OCI-LY7 (cell line): ENCODE measurements at regions not wholly inside any gene's neighbourhood (a gene's known extent, or its start where the extent isn't known, plus 50 kb on each side); places are given as distances from the start of the nearest gene placed in this dataset.

Source experiments
- BruUV-seq: library from RNA; stranded (reverse); fragments of 400-500 nt; replicated peaks from 2 replicates; lab custom pipeline; 2021; lab: Mats Ljungman, UMichigan
- CTCF ChIA-PET: fragments of 300-600 bp; sonication (Branson Sonifier 250); formaldehyde crosslinking; loops from one replicate; lab custom pipeline; 2022; ENCODE audit warnings: antibody characterized with exemption; ENCODE audit not compliant: unreplicated experiment; lab: Charles Lee
- POLR2A ChIA-PET: fragments of 300-600 bp; sonication (Branson Sonifier 250); formaldehyde crosslinking; loops from one replicate; lab custom pipeline; 2022; ENCODE audit warnings: antibody characterized with exemption; lab: Charles Lee
- DNase-seq: peaks from one replicate; pipeline ENCODE4 v3.0.0-alpha.2; 2015; ENCODE audit warnings: low spot score
- H2AFZ ChIP-seq: fragments of 200-600 bp; sonication (generic), shearing (Covaris generic); 2 replicates; pipeline ENCODE4 v1.6.1; 2014; ENCODE audit warnings: mild to moderate bottlenecking, antibody characterized with exemption, low read length, moderate library complexity
- H3K27ac ChIP-seq: fragments of 200-600 bp; sonication (generic); 2 replicates; pipeline ENCODE4 v1.5.1; 2014; ENCODE audit warnings: mixed run types, low read depth, mild to moderate bottlenecking, moderate library complexity, low read length, inconsistent platforms; ENCODE audit not compliant: poor library complexity, severe bottlenecking
- H3K36me3 ChIP-seq: fragments of 200-600 bp; sonication (generic); 2 replicates; pipeline ENCODE4 v1.6.1; 2014; ENCODE audit warnings: mild to moderate bottlenecking, antibody characterized with exemption, low read length, moderate library complexity, mixed read lengths; ENCODE audit not compliant: insufficient read depth
- H3K4me1 ChIP-seq: fragments of 200-600 bp; sonication (generic); 2 replicates; pipeline ENCODE4 v1.5.1; 2014; ENCODE audit warnings: mild to moderate bottlenecking, low read length; ENCODE audit not compliant: insufficient read depth, poor library complexity, severe bottlenecking
- H3K4me2 ChIP-seq: fragments of 200-600 bp; sonication (generic); 2 replicates; pipeline ENCODE4 v1.6.1; 2014; ENCODE audit warnings: mild to moderate bottlenecking, low read length
- H3K4me3 ChIP-seq: fragments of 200-600 bp; sonication (generic); 2 replicates; pipeline ENCODE4 v1.5.1; 2014; ENCODE audit warnings: mild to moderate bottlenecking, low read depth, low read length; ENCODE audit not compliant: poor library complexity, severe bottlenecking
- H3K79me2 ChIP-seq: fragments of 200-600 bp; sonication (generic); 2 replicates; pipeline ENCODE4 v1.6.1; 2016; ENCODE audit warnings: low read depth, mild to moderate bottlenecking, low read length, moderate library complexity, mixed read lengths; ENCODE audit not compliant: insufficient read depth
- H3K9me2 ChIP-seq: fragments of 200-600 bp; sonication (generic); 2 replicates; pipeline ENCODE4 v1.6.1; 2016; ENCODE audit warnings: mild to moderate bottlenecking, low read length, mixed read lengths; ENCODE audit not compliant: insufficient read depth
- H3K9me3 ChIP-seq: fragments of 200-600 bp; sonication (generic); 2 replicates; pipeline ENCODE4 v1.6.1; 2014; ENCODE audit warnings: mild to moderate bottlenecking, mixed run types, low read length, mixed read lengths
- H4K20me1 ChIP-seq: fragments of 200-600 bp; sonication (generic); 2 replicates; pipeline ENCODE4 v1.6.1; 2014; ENCODE audit warnings: mild to moderate bottlenecking, antibody characterized with exemption, low read length, moderate library complexity, mixed read lengths; ENCODE audit not compliant: insufficient read depth
- CTCF ChIP-seq: fragments of 200-600 bp; sonication (generic); conservative IDR thresholded peaks from 2 replicates; pipeline ENCODE4 v1.5.1; 2014; ENCODE audit warnings: mild to moderate bottlenecking, antibody characterized with exemption, low read length, moderate library complexity, mixed read lengths
- EZH2phosphoT487 ChIP-seq: fragments of 200-600 bp; sonication (generic); IDR thresholded peaks from 2 replicates; pipeline ENCODE4 v1.6.1; 2018; ENCODE audit warnings: low read depth, borderline replicate concordance, mild to moderate bottlenecking, mixed run types, antibody characterized with exemption, low read length, moderate library complexity, mixed read lengths
- intact Hi-C: fragments of 100-400 bp; cut with micrococcal nuclease; formaldehyde crosslinking; loops from one replicate; pipeline ENCODE4 v1.10.0; 2022; ENCODE audit not compliant: unreplicated experiment

DNA sequence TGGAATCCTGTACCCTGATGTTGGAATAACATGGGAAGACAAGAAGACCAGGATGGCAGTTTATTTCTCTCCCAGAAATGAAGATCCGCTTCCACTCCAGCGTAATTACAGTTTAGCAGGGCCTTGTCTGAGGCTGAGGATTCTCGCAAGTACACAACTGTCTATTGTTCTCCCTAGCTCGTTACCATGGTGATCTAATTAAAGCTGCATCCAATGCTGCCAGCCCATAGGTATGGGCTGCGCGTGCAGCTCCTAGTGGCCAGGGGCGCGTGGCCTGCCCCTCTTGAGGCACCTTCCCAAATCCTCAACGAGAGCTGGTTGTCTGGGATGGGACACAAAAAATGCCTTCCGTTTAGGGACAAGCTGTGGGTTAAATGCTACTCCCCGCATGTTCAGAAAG, 344.9 kb downstream of the CYRIA start:
- no TSS peak for BruUV-seq
- Histone ChIP-seq H3K27ac (no peak overlapping the region), H4K20me1 (no peaks in the 10 kb centered on the region), H3K9me2 (no peaks in the 10 kb centered on the region), H3K4me3 (no peak overlapping the region), H3K9me3 (no peaks in the 10 kb centered on the region), H3K4me2 (no peak overlapping the region), H3K79me2 (no peaks in the 10 kb centered on the region), H3K36me3 (no peaks in the 10 kb centered on the region), H3K4me1 (no peaks in the 10 kb centered on the region), H2AFZ (no peak overlapping the region)
- POLR2A ChIA-PET: interaction anchor here (0.7 kb wide), 1 partner anchor 47 kb away, joined by 3 read pairs; no protein-coding TSS in a partner anchor
- TF ChIP-seq EZH2phosphoT487: no peak
- intact Hi-C loops: no loop called here
- CTCF ChIA-PET: no interaction called here
- DNase-seq: no peak

DNA sequence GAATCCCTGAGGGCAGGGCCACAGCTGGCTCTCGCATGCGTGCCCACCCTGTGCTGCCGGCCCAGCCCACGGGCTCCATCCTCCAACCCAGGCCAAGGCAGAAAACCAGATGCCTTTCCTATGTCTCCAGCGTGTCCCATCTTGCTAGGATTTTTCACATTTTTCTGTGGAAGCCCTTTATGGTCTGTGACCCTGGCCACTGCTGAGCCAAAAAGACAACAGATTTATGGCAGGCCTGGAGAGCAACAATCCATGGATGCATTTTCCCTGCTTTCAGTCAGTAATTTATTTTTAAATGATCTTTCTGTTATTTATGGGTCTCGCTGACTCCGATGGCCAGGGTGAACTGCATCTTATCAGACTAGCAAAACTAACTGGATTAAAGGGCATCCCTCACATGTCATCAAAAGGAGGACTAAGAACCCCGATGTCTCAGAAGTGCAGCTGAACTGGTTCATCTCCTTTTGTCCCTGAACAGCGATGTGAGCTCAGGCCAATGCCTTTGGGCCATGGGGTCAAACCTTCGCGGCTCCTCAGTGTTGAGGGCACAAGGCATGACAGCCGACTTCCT, 346.0 kb downstream of the CYRIA start:
- CTCF ChIA-PET: no interaction called here
- intact Hi-C loops: no loop called here
- POLR2A ChIA-PET: no interaction called here

GRCh38 chr2:16318474-16319195, 347.0 kb downstream of the CYRIA start:
- Histone ChIP-seq H3K4me2 (no peak overlapping the region), H3K9me3 (no peaks in the 10 kb centered on the region), H2AFZ (no peak overlapping the region), H3K79me2 (no peaks in the 10 kb centered on the region), H3K4me3 (no peak overlapping the region), H3K27ac (no peak overlapping the region), H3K36me3 (no peaks in the 10 kb centered on the region), H3K4me1 (no peaks in the 10 kb centered on the region), H3K9me2 (no peaks in the 10 kb centered on the region), H4K20me1 (no peaks in the 10 kb centered on the region)
- CTCF ChIA-PET: no interaction called here
- intact Hi-C loops: no loop called here
- BruUV-seq: no TSS peak
- POLR2A ChIA-PET: no interaction called here
- no peak for TF ChIP-seq CTCF
- TF ChIP-seq EZH2phosphoT487: no peak
- DNase-seq: no peak

More for the DNA sequence above, 346.0 kb downstream of the CYRIA start:
- Histone ChIP-seq H2AFZ (no peak overlapping the region), H3K27ac (no peak overlapping the region), H3K4me1 (no peaks in the 10 kb centered on the region), H3K4me2 (no peak overlapping the region), H3K79me2 (no peaks in the 10 kb centered on the region), H3K9me2 (no peaks in the 10 kb centered on the region), H4K20me1 (no peaks in the 10 kb centered on the region), H3K9me3 (no peaks in the 10 kb centered on the region), H3K4me3 (no peak overlapping the region), H3K36me3 (no peaks in the 10 kb centered on the region)
- DNase-seq: no peak
- no TSS peak for BruUV-seq
- TF ChIP-seq CTCF (no peak), EZH2phosphoT487 (no peak)
